Panc1 (cell line): ENCODE measurements at regions not wholly inside any gene's neighbourhood (a gene's known extent, or its start where the extent isn't known, plus 50 kb on each side); places are given as distances from the start of the nearest gene placed in this dataset.

Experiments used
- ATAC-seq: fragments of 200-7000 bp; cut with Tn5 transposase; 2 replicates; pipeline ENCODE4 v1.9.1; 2020; ENCODE audit warnings: mild to moderate bottlenecking, moderate library complexity
- BruUV-seq: library from RNA; stranded (reverse); fragments of 400-500 nt; replicated peaks from 2 replicates; lab custom pipeline; 2021; lab: Mats Ljungman, UMichigan
- CTCF ChIA-PET: fragments of 300-600 bp; sonication (Branson Sonifier 250); formaldehyde crosslinking; loops from one replicate; lab custom pipeline; 2022; ENCODE audit warnings: antibody characterized with exemption; lab: Charles Lee
- POLR2A ChIA-PET: fragments of 300-600 bp; sonication (Branson Sonifier 250); formaldehyde crosslinking; loops from one replicate; lab custom pipeline; 2022; ENCODE audit warnings: antibody characterized with exemption; lab: Charles Lee
- DNase-seq: peaks from one replicate; pipeline ENCODE4 v3.0.0-alpha.2; 2010; ENCODE audit warnings: low read depth, low spot score
- H3K27ac ChIP-seq: 2 replicates; pipeline ENCODE4 v1.5.1; 2011; ENCODE audit warnings: mild to moderate bottlenecking, low read length, inconsistent platforms
- H3K27me3 ChIP-seq: fragments of 200-500 bp; sonication (Bioruptor generic); 2 replicates; pipeline ENCODE4 v1.6.0; 2014; ENCODE audit warnings: low read length, inconsistent platforms; ENCODE audit not compliant: control insufficient read depth, insufficient read depth
- H3K36me3 ChIP-seq: fragments of 200-500 bp; sonication (Bioruptor generic); 2 replicates; pipeline ENCODE4 v1.5.1; 2014; ENCODE audit warnings: inconsistent platforms, mild to moderate bottlenecking, low read length, moderate library complexity; ENCODE audit not compliant: control insufficient read depth, insufficient read depth
- H3K4me1 ChIP-seq: 2 replicates; pipeline ENCODE4 v1.5.1; 2011; ENCODE audit warnings: inconsistent platforms, mild to moderate bottlenecking, low read length, moderate library complexity; ENCODE audit not compliant: control insufficient read depth, insufficient read depth
- H3K4me3 ChIP-seq, 2 experiments: 2 replicates each; pipeline ENCODE4 v1.5.1; 2011 to 2012; ENCODE audit warnings: low read depth in 2 of 2, low read length in 2 of 2, mild to moderate bottlenecking in 2 of 2, inconsistent platforms in 1 of 2, moderate library complexity in 1 of 2
- H3K9me3 ChIP-seq: fragments of 200-500 bp; sonication (Bioruptor generic); 2 replicates; pipeline ENCODE4 v1.5.1; 2014; ENCODE audit warnings: low read depth, mild to moderate bottlenecking, inconsistent platforms, low read length, moderate library complexity; ENCODE audit not compliant: control insufficient read depth, insufficient read depth
- POLR2AphosphoS5 ChIP-seq: IDR thresholded peaks from 2 replicates; pipeline ENCODE4 v1.6.1; 2012; ENCODE audit warnings: mild to moderate bottlenecking, low read depth, low read length, moderate library complexity
- SIN3A ChIP-seq: IDR thresholded peaks from 2 replicates; pipeline ENCODE4 v1.6.1; 2012; ENCODE audit warnings: low read depth, mild to moderate bottlenecking, low read length, moderate library complexity, borderline replicate concordance; ENCODE audit not compliant: insufficient read depth
- TCF7L2 ChIP-seq: IDR thresholded peaks from 2 replicates; pipeline ENCODE4 v1.6.1; 2011; ENCODE audit warnings: mild to moderate bottlenecking, low read depth, low read length, inconsistent platforms
- in situ Hi-C: cut with HindIII; loops from 2 replicates; pipeline ENCODE4 v1.10.0; 2016; ENCODE audit warnings: low sequenced_read_pairs, low pct_unique_long_range_greater_than_20kb
- intact Hi-C: fragments of 100-400 bp; cut with micrococcal nuclease; formaldehyde crosslinking; loops from one replicate; pipeline ENCODE4 v1.10.0; 2022; ENCODE audit not compliant: unreplicated experiment
- TF ChIP-seq, protein P1 (sequence below), 2 experiments: IDR thresholded peaks; 2 replicates each; pipeline ENCODE4 v1.6.1; 2011 to 2012; ENCODE audit warnings: low read depth in 2 of 2, control low read depth in 1 of 2, low read length in 1 of 2, mild to moderate bottlenecking in 1 of 2, moderate library complexity in 1 of 2; ENCODE audit not compliant: insufficient read depth in 1 of 2
- TF ChIP-seq, protein P2 (sequence below): fragments of 450-650 bp; IDR thresholded peaks from 2 replicates; pipeline ENCODE4 v1.5.1; 2017; ENCODE audit warnings: mild to moderate bottlenecking

- Histone ChIP-seq H3K36me3 (no peaks in the 10 kb centered on the region), H3K27me3 (peaks cover 16% of the 10 kb centered on the region), H3K4me3 (no peak overlapping the region), H3K4me1 (no peaks in the 10 kb centered on the region), H3K27ac (no peak overlapping the region), H3K9me3 (peaks cover 14% of the 10 kb centered on the region; the same call in 1 of the 2 replicates)
- DNase-seq (no peak), ATAC-seq (no peak)
- TF ChIP-seq SIN3A (no peak), TCF7L2 (no peak), POLR2AphosphoS5 (no peak)
- TF ChIP-seq, protein P1, sequence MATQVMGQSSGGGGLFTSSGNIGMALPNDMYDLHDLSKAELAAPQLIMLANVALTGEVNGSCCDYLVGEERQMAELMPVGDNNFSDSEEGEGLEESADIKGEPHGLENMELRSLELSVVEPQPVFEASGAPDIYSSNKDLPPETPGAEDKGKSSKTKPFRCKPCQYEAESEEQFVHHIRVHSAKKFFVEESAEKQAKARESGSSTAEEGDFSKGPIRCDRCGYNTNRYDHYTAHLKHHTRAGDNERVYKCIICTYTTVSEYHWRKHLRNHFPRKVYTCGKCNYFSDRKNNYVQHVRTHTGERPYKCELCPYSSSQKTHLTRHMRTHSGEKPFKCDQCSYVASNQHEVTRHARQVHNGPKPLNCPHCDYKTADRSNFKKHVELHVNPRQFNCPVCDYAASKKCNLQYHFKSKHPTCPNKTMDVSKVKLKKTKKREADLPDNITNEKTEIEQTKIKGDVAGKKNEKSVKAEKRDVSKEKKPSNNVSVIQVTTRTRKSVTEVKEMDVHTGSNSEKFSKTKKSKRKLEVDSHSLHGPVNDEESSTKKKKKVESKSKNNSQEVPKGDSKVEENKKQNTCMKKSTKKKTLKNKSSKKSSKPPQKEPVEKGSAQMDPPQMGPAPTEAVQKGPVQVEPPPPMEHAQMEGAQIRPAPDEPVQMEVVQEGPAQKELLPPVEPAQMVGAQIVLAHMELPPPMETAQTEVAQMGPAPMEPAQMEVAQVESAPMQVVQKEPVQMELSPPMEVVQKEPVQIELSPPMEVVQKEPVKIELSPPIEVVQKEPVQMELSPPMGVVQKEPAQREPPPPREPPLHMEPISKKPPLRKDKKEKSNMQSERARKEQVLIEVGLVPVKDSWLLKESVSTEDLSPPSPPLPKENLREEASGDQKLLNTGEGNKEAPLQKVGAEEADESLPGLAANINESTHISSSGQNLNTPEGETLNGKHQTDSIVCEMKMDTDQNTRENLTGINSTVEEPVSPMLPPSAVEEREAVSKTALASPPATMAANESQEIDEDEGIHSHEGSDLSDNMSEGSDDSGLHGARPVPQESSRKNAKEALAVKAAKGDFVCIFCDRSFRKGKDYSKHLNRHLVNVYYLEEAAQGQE (IDR thresholded peaks at IDR 0.05; ENCODE audit: insufficient read depth in 1 of 2, low read depth in 2 of 2, low read length in 1 of 2), result no peak
- TF ChIP-seq, protein P2, sequence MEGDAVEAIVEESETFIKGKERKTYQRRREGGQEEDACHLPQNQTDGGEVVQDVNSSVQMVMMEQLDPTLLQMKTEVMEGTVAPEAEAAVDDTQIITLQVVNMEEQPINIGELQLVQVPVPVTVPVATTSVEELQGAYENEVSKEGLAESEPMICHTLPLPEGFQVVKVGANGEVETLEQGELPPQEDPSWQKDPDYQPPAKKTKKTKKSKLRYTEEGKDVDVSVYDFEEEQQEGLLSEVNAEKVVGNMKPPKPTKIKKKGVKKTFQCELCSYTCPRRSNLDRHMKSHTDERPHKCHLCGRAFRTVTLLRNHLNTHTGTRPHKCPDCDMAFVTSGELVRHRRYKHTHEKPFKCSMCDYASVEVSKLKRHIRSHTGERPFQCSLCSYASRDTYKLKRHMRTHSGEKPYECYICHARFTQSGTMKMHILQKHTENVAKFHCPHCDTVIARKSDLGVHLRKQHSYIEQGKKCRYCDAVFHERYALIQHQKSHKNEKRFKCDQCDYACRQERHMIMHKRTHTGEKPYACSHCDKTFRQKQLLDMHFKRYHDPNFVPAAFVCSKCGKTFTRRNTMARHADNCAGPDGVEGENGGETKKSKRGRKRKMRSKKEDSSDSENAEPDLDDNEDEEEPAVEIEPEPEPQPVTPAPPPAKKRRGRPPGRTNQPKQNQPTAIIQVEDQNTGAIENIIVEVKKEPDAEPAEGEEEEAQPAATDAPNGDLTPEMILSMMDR, result no peak
- ChIA-PET POLR2A (interaction anchor here (0.7 kb wide), 1 partner anchor 60 kb away, joined by 4 read pairs; no protein-coding TSS in a partner anchor), CTCF (no interaction called here)
- no TSS peak for BruUV-seq
- in situ Hi-C loops, result no loop called here
- intact Hi-C loops, result no loop called here
These were observed 332.8 kb downstream of the SMOC2 start for GRCh38 chr6:168773788-168774187.

DNA sequence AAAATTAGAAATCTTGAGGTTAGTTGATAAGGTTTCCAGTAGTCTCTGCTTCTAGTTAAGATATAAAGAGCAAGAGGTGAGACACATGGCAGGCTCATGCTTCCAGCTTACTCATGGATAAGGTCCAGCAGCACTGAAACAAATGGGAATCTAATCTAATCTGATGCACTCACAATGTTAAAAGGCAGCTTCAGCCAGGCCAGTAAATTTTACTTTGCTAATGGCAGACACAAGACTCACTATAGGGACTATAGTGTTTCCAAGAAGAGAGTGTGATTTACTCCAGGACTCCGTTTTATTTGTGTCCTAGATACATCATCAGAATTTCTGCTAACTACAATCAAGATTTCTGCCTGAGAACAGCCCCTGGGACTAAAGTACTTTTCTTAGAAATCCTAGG lies 324.8 kb downstream of the SMOC2 start:
- 0 out of 2 replicates have a peak, but pooled peaks cover 2% of the 10 kb centered on the region for H3K27me3 ChIP-seq
- H3K27ac ChIP-seq, result no peak overlapping the region
- in situ Hi-C loops (no loop called here), intact Hi-C loops (no loop called here)
- no peak overlapping the region for H3K4me3 ChIP-seq
- ChIA-PET CTCF (no interaction called here), POLR2A (no interaction called here)
- TF ChIP-seq TCF7L2 (no peak), SIN3A (no peak), POLR2AphosphoS5 (no peak)
- TF ChIP-seq, protein P2, result no peak
- TF ChIP-seq, protein P1 (IDR thresholded peaks at IDR 0.05; ENCODE audit: insufficient read depth in 1 of 2, low read depth in 2 of 2, low read length in 1 of 2), result no peak
- DNase-seq (no peak), ATAC-seq (no peak)
- BruUV-seq, result no TSS peak
- H3K9me3 ChIP-seq, result 0 out of 2 replicates have a peak, but pooled peaks cover 3% of the 10 kb centered on the region
- no peaks in the 10 kb centered on the region for H3K36me3 ChIP-seq
- no peaks in the 10 kb centered on the region for H3K4me1 ChIP-seq
